GM12874 (cell line): ENCODE measurements at regions not wholly inside any gene's neighbourhood (a gene's known extent, or its start where the extent isn't known, plus 50 kb on each side); places are given as distances from the start of the nearest gene placed in this dataset.

Experiments
- CTCF ChIP-seq: IDR thresholded peaks from 2 replicates; pipeline ENCODE4 v1.5.1; 2011; ENCODE audit warnings: low read depth, mild to moderate bottlenecking, control low read depth, low read length, moderate library complexity; ENCODE audit not compliant: insufficient read depth

GRCh38 chr12:118625050-118625675 lies 248.8 kb downstream of the SUDS3 start:
- TF ChIP-seq CTCF, result no peak

- TF ChIP-seq CTCF, result no peak
Measured at GRCh38 chr12:118633071-118633470, 256.7 kb downstream of the SUDS3 start.

- no peak for TF ChIP-seq CTCF
Measured at GRCh38 chr12:118635276-118635675, 258.9 kb downstream of the SUDS3 start.

GRCh38 chr12:118637767-118638370 lies 261.5 kb downstream of the SUDS3 start:
- TF ChIP-seq CTCF, result no peak

- no peak for TF ChIP-seq CTCF
Measured at GRCh38 chr12:118641249-118641648, 264.9 kb downstream of the SUDS3 start.

GRCh38 chr12:118645219-118645618 lies 268.9 kb downstream of the SUDS3 start:
- TF ChIP-seq CTCF, result no peak

GRCh38 chr12:118649765-118650585 lies 273.6 kb downstream of the SUDS3 start:
- no peak for TF ChIP-seq CTCF
